ENCODE measurements at regions not wholly inside any gene's neighbourhood (a gene's known extent, or its start where the extent isn't known, plus 50 kb on each side); places are given as distances from the start of the nearest gene placed in this dataset.

DNA sequence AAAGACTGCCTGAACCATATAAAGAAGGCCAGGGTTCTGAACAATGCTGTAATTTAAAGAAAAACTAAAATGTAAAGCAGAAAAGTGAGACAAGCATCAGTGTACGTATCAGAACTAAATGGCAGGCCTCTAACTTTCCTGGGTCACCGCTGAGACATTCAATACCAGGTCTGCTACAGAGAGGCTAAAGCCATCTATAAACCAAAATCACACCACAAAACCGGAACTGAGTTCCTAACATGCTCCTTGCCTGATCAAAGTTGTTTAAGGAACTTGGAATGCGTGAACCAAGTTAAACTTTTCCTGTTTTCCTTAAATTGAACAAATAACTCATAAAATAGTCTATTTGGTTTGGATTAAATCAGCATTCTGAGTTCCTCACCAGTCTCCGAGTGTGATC is 55.3 kb upstream of the TECRL start:
- in situ Hi-C loops (cut with HindIII; ENCODE audit: low pct_unique_long_range_greater_than_20kb, low sequenced_read_pairs) (no loop called here), intact Hi-C loops (cut with micrococcal nuclease; ENCODE audit: unreplicated experiment) (no loop called here)
- CTCF ChIA-PET: no interaction called here
- TF ChIP-seq POLR2AphosphoS5 (IDR thresholded peaks at IDR 0.05; ENCODE audit: low read depth, low read length) (no peak), TCF7L2 (IDR thresholded peaks at IDR 0.05; ENCODE audit: low read depth, low read length) (no peak), SIN3A (IDR thresholded peaks at IDR 0.05; ENCODE audit: borderline replicate concordance, insufficient read depth, low read depth, low read length) (no peak)
- TF ChIP-seq, protein P1, sequence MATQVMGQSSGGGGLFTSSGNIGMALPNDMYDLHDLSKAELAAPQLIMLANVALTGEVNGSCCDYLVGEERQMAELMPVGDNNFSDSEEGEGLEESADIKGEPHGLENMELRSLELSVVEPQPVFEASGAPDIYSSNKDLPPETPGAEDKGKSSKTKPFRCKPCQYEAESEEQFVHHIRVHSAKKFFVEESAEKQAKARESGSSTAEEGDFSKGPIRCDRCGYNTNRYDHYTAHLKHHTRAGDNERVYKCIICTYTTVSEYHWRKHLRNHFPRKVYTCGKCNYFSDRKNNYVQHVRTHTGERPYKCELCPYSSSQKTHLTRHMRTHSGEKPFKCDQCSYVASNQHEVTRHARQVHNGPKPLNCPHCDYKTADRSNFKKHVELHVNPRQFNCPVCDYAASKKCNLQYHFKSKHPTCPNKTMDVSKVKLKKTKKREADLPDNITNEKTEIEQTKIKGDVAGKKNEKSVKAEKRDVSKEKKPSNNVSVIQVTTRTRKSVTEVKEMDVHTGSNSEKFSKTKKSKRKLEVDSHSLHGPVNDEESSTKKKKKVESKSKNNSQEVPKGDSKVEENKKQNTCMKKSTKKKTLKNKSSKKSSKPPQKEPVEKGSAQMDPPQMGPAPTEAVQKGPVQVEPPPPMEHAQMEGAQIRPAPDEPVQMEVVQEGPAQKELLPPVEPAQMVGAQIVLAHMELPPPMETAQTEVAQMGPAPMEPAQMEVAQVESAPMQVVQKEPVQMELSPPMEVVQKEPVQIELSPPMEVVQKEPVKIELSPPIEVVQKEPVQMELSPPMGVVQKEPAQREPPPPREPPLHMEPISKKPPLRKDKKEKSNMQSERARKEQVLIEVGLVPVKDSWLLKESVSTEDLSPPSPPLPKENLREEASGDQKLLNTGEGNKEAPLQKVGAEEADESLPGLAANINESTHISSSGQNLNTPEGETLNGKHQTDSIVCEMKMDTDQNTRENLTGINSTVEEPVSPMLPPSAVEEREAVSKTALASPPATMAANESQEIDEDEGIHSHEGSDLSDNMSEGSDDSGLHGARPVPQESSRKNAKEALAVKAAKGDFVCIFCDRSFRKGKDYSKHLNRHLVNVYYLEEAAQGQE (IDR thresholded peaks at IDR 0.05; ENCODE audit: insufficient read depth in 1 of 2, low read depth in 2 of 2, low read length in 1 of 2): no peak
- TF ChIP-seq, protein P2, sequence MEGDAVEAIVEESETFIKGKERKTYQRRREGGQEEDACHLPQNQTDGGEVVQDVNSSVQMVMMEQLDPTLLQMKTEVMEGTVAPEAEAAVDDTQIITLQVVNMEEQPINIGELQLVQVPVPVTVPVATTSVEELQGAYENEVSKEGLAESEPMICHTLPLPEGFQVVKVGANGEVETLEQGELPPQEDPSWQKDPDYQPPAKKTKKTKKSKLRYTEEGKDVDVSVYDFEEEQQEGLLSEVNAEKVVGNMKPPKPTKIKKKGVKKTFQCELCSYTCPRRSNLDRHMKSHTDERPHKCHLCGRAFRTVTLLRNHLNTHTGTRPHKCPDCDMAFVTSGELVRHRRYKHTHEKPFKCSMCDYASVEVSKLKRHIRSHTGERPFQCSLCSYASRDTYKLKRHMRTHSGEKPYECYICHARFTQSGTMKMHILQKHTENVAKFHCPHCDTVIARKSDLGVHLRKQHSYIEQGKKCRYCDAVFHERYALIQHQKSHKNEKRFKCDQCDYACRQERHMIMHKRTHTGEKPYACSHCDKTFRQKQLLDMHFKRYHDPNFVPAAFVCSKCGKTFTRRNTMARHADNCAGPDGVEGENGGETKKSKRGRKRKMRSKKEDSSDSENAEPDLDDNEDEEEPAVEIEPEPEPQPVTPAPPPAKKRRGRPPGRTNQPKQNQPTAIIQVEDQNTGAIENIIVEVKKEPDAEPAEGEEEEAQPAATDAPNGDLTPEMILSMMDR (IDR thresholded peaks at IDR 0.05): no peak
- BruUV-seq (replicated peaks): no TSS peak
- Histone ChIP-seq H3K36me3 (ENCODE audit: control insufficient read depth, insufficient read depth, low read length) (no peaks in the 10 kb centered on the region), H3K27ac (ENCODE audit: low read length) (no peak overlapping the region), H3K27me3 (ENCODE audit: control insufficient read depth, insufficient read depth, low read length) (no peaks in the 10 kb centered on the region), H3K4me3 (ENCODE audit: low read depth in 2 of 2, low read length in 2 of 2) (no peak overlapping the region), H3K9me3 (ENCODE audit: control insufficient read depth, insufficient read depth, low read depth, low read length) (no peaks in the 10 kb centered on the region), H3K4me1 (ENCODE audit: control insufficient read depth, insufficient read depth, low read length) (no peaks in the 10 kb centered on the region)
- ATAC-seq (no peak), DNase-seq (ENCODE audit: low read depth, low spot score) (no peak)
- POLR2A ChIA-PET: no interaction called here

Measured in Panc1 (cell line).